HG02970 (cell line): ENCODE measurements at regions not wholly inside any gene's neighbourhood (a gene's known extent, or its start where the extent isn't known, plus 50 kb on each side); places are given as distances from the start of the nearest gene placed in this dataset.

ENCODE experiments used
- ATAC-seq: cut with Tn5 transposase; IDR thresholded peaks from one replicate; pipeline ENCODE4 v1.9.1; 2021; ENCODE audit warnings: mild to moderate bottlenecking, moderate library complexity, moderate number of reproducible peaks; ENCODE audit not compliant: unreplicated experiment, low FRiP score

GRCh38 chr4:19135895-19136633 lies 1114.5 kb upstream of the LCORL start:
- ATAC-seq: no peak

GRCh38 chr4:19134685-19135084 lies 1113.1 kb upstream of the LCORL start:
- no peak for ATAC-seq

- ATAC-seq: no peak
Observed at GRCh38 chr4:19133315-19133714, 1111.8 kb upstream of the LCORL start.

GRCh38 chr4:19130866-19131265 lies 1109.3 kb upstream of the LCORL start:
- ATAC-seq: no peak

GRCh38 chr4:19128176-19128575 lies 1106.6 kb upstream of the LCORL start:
- no peak for ATAC-seq

GRCh38 chr4:19126903-19127302 lies 1105.3 kb upstream of the LCORL start:
- ATAC-seq: no peak

GRCh38 chr4:19123681-19124080 lies 1102.1 kb upstream of the LCORL start:
- ATAC-seq: no peak

GRCh38 chr4:19119904-19120560 lies 1098.5 kb upstream of the LCORL start:
- ATAC-seq: no peak

GRCh38 chr4:19117022-19117421 lies 1095.5 kb upstream of the LCORL start:
- no peak for ATAC-seq

GRCh38 chr4:19104176-19104575 lies 1082.6 kb upstream of the LCORL start:
- no peak for ATAC-seq

GRCh38 chr4:19095491-19096046 lies 1074.0 kb upstream of the LCORL start:
- no peak for ATAC-seq

GRCh38 chr4:19093951-19094350 lies 1072.4 kb upstream of the LCORL start:
- ATAC-seq: no peak

GRCh38 chr4:19092797-19093196 lies 1071.2 kb upstream of the LCORL start:
- ATAC-seq: no peak

GRCh38 chr4:19074036-19074435 lies 1052.5 kb upstream of the LCORL start:
- no peak for ATAC-seq

- ATAC-seq: no peak
Observed at GRCh38 chr4:19063662-19064061, 1042.1 kb upstream of the LCORL start.

- no peak for ATAC-seq
Observed at GRCh38 chr4:19054916-19055315, 1033.4 kb upstream of the LCORL start.

GRCh38 chr4:19051831-19052230 lies 1030.3 kb upstream of the LCORL start:
- no peak for ATAC-seq

- no peak for ATAC-seq
Observed at GRCh38 chr4:19047279-19047880, 1025.8 kb upstream of the LCORL start.

GRCh38 chr4:19039816-19040215 lies 1018.3 kb upstream of the LCORL start:
- ATAC-seq: no peak

GRCh38 chr4:19038231-19038630 lies 1016.7 kb upstream of the LCORL start:
- ATAC-seq: no peak
